ENCODE measurements at regions not wholly inside any gene's neighbourhood (a gene's known extent, or its start where the extent isn't known, plus 50 kb on each side); places are given as distances from the start of the nearest gene placed in this dataset.

- TF ChIP-seq ZNF70 (CRISPR knock-in tag; IDR thresholded peaks at IDR 0.05) (no peak), RARB (CRISPR knock-in tag; IDR thresholded peaks at IDR 0.05) (no peak), PATZ1 (CRISPR knock-in tag; IDR thresholded peaks at IDR 0.05; ENCODE audit: borderline replicate concordance) (no peak), CSRNP3 (CRISPR knock-in tag; IDR thresholded peaks at IDR 0.05) (no peak), TOX (CRISPR knock-in tag; IDR thresholded peaks at IDR 0.05; ENCODE audit: borderline replicate concordance) (no peak), ZFP30 (CRISPR knock-in tag; IDR thresholded peaks at IDR 0.05) (no peak), CSDC2 (CRISPR knock-in tag; IDR thresholded peaks at IDR 0.05) (no peak), ZC3H10 (CRISPR knock-in tag; IDR thresholded peaks at IDR 0.05) (no peak), ZFP3 (CRISPR knock-in tag; IDR thresholded peaks at IDR 0.05) (no peak)
Observed at GRCh38 chr9:134494273-134494815, 147.3 kb upstream of the COL5A1 start.

Measured in SK-N-SH treated with all-trans-retinoic acid at 6 μM for 48 hours (cell line).